Islet of Langerhans (tissue), 1 donor: ENCODE measurements at regions not wholly inside any gene's neighbourhood (a gene's known extent, or its start where the extent isn't known, plus 50 kb on each side); places are given as distances from the start of the nearest gene placed in this dataset.
"Not testable (repeated sequence)": the region's sequence is repeated elsewhere in the genome, so short reads cannot be mapped to it uniquely, and the experiment has no call there.

Experiments
- FAIRE-seq: peaks from one replicate; lab custom pipeline; 2011; peaks lifted over from hg19 to GRCh38; lab: Jason Lieb, UNC

DNA sequence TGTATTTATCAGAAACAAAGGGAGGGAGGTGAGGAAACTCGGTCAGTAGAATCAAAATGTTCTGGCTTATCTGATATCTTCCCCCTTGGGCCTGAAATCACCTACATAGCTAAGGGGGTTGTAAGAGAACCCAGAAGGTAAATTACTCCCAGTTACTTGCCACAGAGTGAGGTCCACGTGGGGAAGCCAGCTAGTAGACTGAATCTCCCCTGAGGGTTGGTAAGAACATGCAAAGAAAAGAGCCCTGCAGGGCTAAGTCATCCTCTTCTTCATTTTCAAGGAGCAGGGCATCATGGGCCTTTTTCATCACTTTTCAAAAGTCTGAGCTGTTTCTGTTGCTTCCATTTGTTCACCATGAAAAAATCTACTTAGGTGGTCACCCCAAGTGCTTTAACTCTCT lies 115.4 kb downstream of the QRSL1 start:
- FAIRE-seq, result no peak

DNA sequence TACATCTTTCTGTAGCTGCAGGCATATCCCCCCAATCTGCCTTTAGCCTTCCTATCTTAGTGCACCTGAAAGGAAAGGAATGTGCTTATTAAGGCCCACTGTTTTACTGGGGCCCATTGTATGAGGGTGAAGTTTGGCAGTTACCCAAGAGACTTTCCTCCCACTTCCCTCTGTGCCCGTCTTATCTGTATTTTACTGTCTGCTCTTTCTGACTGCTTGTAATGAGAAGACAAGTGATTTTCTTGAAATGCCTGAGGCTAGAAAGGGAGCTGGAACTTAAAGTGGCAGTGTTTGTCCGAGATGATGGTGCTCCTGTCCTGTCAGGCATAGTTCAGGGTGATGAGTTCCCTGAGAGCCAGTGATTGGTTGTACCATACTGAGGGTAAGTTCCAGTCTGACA lies 114.7 kb downstream of the QRSL1 start:
- not testable (repeated sequence) for FAIRE-seq

DNA sequence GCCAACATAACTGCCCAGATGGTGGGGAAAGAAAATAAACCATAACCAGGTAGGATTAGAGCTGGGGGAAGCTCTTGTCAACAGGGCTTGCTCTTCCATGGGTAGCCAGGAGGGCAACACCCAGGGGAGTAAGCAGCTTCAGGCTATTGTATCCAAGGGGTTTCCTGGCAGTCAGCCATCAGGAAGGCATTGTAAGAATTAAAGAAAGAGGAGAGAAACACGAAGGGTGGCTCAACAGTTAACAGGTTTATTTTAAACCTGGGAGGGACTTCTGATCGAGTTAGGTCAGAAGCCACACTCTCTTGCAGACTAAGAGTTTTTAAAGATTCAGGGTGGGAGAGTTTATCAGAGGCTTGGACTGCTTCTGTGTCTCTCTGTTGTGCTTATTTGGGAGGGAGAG lies 114.2 kb downstream of the QRSL1 start:
- no peak for FAIRE-seq

DNA sequence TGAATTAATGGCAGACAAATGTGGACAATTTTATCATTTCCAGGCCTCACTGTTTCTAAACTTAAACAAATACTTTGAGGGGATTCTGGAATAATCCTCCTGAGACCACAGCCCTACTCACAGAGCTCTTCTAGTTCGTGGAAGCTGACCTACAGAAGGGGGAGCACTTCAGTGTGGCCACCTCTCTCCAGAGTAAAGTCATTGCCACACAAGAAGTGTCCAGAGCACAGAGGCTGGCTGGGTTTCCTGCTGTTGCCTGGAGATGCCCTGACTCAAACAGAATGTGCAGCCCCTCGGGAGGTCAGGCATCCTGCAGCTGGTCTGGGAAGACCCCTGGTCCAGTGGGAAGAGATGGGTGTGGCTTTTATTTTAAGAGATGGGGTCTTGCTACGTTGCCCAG lies 110.9 kb downstream of the QRSL1 start:
- FAIRE-seq, result no peak

DNA sequence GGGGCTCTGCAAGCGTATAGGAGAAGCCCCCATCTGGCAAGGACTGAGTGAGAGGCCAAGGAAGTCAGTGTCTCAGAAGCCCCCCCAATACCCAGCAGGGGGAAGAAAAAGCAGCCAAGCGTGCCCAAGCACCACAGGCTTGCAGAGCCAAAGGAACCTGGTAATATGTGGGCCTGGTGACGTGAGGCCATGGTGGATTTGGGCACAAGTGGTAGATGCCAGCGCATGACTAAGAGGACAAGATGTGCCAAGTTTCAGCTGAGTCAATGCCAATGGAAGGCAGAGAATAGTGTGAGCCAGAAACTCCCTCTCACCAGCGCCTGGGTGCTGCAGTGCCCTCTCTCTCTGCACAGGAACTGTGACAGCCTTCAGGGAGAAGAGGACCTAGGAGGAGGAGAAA lies 110.0 kb downstream of the QRSL1 start:
- FAIRE-seq, result no peak

DNA sequence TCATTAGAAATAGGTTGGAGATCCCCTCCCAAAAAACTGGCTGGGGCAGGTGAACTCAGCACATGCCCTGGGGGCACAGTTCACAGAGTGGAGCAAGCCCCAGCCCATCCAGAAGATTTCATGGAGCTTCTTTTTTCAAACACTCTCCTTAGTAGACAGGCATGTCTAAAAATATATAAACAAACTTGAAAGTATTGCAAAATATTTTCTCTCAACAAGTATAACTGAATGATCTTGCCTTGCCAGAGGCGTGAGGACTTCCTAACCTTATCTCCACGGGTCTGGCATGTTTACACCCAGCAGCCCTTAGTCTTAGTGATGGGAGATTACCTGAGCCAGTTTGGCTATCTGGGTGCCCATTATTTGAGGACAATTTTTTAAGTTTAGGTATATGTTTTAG lies 107.1 kb downstream of the QRSL1 start:
- no peak for FAIRE-seq

DNA sequence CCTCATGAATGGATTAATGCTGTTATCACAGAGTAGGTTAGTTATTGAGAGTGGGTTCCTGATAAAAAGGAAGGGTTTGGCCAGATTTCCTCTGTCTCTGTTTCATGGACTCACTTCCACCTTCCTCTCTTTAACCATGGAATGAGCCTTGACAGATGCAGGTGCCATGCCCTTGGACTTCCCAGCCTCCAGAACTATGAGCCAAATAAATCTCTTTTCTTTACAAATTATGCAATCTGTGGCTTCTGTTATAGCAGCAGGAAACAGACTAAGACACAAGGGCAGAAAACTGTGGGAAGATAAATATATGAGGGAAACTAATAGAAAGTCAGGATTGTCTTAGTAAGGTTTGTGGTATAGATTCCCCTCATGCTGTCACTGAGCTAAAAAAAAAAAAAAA lies 106.5 kb downstream of the QRSL1 start:
- FAIRE-seq, result no peak

DNA sequence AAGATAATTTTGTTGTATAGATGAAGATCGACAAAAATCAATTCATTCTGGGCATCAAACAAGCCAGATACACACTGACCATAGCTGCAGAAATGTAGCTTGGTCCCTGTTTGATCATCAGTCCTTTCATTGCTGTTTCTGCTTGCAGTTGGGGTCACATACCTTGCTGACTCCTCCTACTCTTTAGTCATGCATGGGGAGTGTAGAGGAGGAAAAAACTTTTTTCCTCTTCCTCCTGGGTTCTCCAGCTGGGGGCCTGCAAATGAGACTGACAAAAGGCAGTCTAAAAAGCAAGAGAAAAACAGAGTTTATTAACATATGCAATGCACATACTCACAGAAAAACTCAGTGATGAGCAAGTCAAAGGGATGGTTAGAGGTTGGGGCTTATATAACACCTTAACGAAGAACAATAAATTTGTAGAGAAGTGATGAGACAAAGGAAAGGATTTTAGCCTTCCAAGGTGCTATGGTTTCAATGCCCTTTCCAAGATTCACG lies 105.8 kb downstream of the QRSL1 start:
- no peak for FAIRE-seq

DNA sequence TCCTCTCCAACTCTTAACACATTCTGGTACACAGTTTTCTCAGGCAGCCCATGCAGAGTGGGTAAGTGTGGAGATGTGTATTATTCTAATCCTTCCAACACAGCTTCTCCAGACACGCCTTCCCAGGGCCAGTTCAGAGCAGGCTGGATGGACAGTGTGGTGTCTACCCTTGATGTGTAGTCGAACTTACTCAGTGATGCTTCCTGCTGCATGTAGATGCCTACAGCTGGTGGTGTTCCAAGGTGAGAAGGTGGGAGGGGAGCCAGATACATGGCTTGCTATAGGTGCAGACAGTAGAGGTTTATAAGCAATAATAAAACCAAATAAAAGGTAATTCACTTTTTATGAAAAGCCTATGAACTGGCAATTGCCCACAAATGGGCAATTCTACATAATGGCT lies 104.0 kb downstream of the QRSL1 start:
- no peak for FAIRE-seq

DNA sequence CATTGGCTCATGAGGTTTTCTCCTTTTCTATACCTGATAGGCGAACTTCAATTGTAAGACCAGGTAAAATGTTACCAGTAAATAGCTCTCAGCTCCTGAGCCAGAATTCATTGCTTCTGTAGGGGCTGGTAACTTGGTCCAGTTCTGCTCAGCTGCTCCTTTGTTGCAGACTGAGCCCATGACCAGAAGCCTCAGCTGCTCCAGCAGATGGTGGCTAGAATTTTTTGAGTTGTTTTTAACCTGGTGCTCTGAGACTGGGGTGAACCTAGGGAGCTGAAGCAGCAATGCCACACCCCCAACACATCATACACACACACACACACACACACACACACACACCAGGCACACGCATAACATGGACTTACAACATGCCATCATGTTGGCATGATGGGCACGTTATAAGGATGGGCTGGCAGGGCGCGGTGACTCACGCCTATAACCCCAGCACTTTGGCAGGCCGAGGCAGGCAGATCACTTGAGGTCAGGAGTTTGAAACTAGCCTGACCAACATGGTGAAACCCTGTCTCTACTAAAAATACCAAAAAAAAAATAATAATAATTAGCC lies 103.1 kb downstream of the QRSL1 start:
- FAIRE-seq, result no peak

DNA sequence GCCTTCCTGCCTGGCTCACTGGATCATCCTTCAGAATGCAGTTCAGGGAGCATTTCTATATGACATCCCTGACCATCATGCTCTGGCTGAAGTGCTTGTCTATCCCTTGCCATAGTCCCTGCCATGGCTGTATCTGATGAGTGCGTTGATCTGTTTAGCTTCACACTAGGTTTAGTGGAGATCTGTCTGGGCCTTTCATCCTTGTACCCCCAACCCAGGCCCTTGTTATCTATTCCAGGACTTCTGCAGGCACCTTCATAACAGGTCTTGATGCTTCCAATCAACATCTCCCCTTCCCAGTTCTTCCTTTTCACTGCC lies 102.4 kb downstream of the QRSL1 start:
- FAIRE-seq, result no peak

DNA sequence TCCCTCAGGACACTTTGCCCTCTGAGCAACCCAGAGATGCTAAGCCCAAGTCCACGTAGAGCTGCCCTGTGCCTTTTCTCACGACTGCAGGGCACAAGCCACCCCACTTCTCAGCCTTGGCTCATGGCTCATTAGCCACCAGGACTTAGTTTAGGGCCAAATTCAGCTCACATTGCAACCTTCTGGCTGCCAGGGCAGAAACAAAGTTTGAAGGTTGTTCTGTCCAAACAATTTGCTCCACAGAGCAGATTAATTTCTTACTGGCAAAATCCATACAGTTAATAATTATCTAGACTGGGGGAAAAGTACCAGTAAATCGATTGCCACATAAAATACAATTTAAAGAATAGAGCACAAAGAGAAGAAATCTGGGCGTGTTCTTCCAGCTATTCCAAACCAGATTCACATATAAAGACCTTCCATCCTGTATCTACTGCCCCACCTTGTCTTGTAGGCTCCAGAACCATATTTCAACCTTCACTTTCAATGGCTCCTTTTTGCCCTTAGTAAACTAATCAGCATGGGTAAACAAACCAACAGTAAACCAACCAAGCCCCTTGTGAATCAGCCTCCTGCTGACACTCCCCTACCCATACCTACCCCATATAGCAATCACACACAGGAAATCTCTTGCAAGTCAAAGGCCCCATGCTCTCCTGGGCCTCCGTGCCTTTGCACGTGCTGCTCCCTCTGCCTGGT lies 101.9 kb downstream of the QRSL1 start:
- FAIRE-seq, result no peak

DNA sequence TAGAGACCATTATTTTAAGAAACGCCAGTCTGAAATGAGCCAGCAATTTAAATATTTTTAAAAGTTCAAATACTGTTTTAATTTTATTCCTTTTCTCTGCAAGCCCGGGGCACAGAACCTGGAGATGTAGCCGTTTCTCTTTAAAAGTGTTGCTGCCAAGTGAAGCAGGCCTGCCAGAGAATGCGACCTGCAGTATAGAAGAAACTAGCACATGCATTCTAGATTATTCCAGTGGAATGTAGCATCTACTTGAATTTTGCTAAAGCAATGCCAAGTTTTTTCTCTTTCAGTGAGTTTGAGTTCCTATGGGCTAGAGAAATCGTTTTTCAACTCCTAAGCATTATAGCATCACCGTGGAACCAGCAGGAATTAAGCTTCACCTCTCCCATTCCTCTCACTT lies 101.3 kb downstream of the QRSL1 start:
- no peak for FAIRE-seq

DNA sequence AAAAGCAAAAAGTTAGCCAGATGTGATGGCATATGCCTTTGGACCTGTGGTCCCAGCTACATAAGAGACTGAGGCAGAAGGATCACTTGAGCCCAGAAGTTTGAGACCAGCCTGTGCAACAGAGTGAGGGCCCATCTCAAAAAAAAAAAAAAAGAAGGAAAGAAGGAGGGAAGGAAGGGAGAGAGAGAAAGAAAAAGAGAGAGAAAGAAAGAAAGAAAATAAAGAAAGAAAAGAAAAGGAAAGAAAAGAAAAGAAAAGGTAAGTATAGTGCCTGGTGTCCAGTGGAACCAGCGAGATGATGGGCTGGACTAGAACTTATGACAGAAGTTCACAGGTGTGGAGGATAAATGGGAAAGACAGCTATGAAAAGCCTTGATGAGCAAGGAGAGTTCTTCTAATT lies 100.9 kb downstream of the QRSL1 start:
- FAIRE-seq, result no peak

DNA sequence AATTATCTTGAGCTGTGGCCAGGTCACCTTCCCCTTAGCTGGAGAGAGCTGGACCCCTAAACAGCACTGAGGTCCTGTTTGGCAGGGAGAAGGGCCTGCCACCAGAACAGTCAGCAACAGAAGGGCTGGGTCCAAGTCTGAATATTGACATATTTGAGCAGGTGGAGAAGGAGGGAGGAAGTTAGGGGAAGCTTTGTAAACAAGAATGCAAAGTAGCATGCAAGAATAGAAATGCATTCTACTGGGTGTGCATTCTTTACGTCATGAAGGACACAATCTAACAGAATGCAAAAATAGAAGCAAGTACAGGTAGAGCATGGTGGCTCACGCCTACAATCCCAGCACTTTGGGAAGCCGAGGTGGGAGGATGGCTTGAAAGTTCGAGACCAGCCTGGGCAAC lies 100.5 kb downstream of the QRSL1 start:
- FAIRE-seq, result no peak

DNA sequence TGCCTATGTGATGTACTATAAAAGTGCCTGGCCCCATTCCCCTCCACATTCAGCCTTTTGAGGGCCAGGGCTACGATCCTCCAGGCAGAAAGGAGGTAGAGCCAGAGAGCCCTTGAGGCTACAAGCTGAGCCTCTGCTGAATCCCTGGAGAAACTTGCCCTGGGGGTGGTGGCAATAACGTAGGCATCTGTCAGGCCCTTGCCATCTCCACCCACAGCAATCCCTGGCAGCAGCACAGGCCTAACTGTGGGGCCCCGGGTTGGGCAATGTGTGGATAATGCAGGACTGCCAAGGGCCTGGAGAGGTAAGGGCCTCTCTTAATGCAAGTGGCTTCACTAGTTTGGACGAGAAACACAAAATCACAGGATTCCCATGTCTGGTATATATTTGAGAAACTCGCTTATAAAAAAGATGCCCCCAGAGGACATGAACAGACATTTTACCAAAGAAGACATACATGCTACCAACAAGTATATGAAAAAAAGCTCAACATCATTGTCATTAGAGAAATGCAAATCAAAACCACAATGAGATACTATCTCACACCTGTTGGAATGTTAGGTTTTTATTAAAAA lies 99.0 kb downstream of the QRSL1 start:
- no peak for FAIRE-seq

DNA sequence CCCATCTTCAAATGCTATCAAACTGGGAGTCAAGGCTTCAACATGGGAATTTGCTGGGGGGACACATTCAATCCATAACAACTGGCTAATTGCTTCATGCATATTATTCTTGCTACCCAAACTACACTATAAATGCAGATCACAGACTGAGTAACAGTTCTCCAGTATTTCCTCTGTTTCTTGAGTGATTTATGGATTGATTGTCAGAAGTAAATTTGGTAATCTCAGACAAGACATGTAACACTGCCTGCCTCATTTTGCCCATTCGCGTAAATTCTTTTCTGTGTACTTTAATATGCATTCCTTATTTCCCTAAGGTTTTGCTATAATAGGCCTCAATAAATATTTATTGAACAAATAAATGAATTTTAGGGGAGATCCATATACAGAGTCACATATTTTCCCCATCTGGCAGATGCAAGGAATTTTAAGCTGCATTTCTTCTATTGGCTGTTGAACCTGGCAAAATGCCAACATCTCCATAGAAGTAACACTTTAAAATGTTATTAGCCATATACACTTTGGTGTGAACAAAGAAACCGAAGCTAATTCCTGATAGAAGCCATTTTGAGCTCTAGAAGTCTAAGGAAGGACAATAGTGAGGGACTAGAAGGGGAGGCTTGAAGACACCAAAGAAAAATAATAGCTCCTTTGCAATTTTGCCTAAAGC lies 98.2 kb downstream of the QRSL1 start:
- no peak for FAIRE-seq

DNA sequence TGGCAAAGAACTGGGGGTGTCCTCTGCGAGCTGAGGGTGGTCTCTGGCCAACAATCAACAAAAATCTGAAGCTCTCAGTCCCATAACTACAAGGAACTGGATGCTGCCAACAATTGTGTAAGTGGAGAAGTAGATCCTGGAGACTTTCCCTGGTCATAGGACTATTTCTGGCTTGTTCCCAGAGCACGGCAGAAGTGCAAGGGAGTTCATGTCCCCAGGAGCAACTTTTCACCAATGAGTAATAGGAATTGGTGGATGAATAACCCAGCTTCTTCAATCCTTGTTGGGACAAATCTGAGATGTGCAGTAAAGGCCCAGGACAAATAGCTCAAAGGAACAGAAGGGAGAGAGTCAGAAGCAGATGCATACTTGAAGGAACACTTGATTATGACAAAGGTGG lies 95.5 kb downstream of the QRSL1 start:
- no peak for FAIRE-seq

DNA sequence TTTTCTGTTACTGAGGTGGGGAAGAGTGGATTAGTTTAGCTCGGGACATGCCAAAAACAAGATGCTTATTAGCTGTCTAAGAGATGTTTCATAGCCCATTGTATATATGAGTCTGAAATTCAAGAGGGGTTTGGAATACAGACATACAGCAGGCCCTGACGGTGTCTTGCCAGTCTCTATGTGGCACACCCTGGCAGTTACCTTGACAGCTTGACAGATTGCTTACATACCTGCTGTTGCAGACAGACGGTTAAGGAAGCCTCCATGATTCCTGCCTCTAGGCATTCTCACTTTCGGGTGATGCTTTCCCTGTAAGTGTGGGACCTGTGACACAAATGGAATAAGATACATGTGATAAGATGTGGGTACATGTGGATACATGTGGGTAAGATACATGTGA lies 95.0 kb downstream of the QRSL1 start:
- FAIRE-seq, result no peak

DNA sequence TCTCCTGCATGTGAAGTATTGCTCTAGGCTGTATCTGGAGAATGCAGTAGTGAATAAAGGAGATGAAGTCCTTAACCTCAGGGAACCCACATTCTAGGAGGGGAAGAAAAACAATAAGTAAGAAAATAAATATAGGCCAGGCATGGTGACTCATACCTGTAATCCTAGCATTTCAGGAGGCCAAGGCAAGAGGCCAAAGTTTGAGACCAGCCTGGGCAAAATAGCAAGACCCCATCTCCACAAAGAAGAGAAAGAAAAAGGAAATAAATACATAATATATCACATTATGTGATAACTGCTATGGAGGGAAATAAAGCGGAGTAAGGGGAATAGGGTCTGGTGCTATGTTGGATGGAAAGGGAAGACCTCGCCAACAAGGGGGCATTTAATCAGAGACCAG lies 94.0 kb downstream of the QRSL1 start:
- FAIRE-seq, result not testable (repeated sequence)

DNA sequence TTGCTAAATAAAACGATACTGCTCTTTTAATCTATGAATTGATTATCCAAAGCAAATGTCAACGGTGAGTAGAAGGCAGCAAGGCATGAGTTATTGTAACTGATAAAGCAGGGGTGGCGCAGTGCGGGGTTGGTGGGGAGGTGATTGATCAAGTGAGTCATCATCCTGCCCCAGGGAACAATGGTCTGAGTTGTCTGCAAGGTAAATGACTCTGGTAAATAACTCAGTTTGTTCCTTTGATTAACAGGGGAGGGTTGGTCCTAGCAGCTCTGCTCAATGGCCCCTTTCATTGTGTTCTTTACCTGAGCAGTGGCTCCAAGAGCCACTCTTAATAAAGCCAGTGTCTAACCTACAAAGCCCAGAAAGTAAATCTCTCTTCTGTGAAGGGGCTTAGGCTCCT lies 91.8 kb downstream of the QRSL1 start:
- FAIRE-seq, result not testable (repeated sequence)
